ENCODE measurements at regions not wholly inside any gene's neighbourhood (a gene's known extent, or its start where the extent isn't known, plus 50 kb on each side); places are given as distances from the start of the nearest gene placed in this dataset.

GRCh38 chr16:72425571-72426341 is 253.8 kb upstream of the PMFBP1 start:
- DNase-seq (no peak), ATAC-seq (no peak)
- TF ChIP-seq CTCF (IDR thresholded peaks at IDR 0.05) = no peak
- H3K9me3 ChIP-seq = peaks cover 0 to 22% of the 10 kb centered on the region in 2 donors
- no peak overlapping the region for H3K4me3 ChIP-seq
- intact Hi-C loops (cut with DNase I) = no loop called here
- H3K27me3 ChIP-seq = no peaks in the 10 kb centered on the region
- no peaks in the 10 kb centered on the region for H3K4me1 ChIP-seq
- H3K27ac ChIP-seq = no peak overlapping the region
- no peaks in the 10 kb centered on the region for H3K36me3 ChIP-seq

GRCh38 chr16:72424757-72425156 is 252.8 kb upstream of the PMFBP1 start:
- intact Hi-C loops (cut with DNase I) = no loop called here
- no peak for DNase-seq
- no peaks in the 10 kb centered on the region for H3K27me3 ChIP-seq
- no peaks in the 10 kb centered on the region for H3K36me3 ChIP-seq
- TF ChIP-seq CTCF (IDR thresholded peaks at IDR 0.05) = no peak
- no peak for ATAC-seq
- no peak overlapping the region for H3K4me3 ChIP-seq
- H3K27ac ChIP-seq = no peak overlapping the region
- H3K9me3 ChIP-seq = peaks cover 0 to 29% of the 10 kb centered on the region in 2 donors
- H3K4me1 ChIP-seq = no peaks in the 10 kb centered on the region

- Histone ChIP-seq H3K9me3 (peaks cover 0 to 42% of the 10 kb centered on the region in 2 donors), H3K36me3 (no peaks in the 10 kb centered on the region), H3K27ac (no peak overlapping the region), H3K4me3 (no peak overlapping the region), H3K4me1 (no peaks in the 10 kb centered on the region), H3K27me3 (no peaks in the 10 kb centered on the region)
- intact Hi-C loops (cut with DNase I) = no loop called here
- no peak for DNase-seq
- TF ChIP-seq CTCF (IDR thresholded peaks at IDR 0.05) = no peak
- ATAC-seq = no peak
These were observed 250.4 kb upstream of the PMFBP1 start for GRCh38 chr16:72422308-72422897.

- ATAC-seq = no peak
These were observed 247.7 kb upstream of the PMFBP1 start for GRCh38 chr16:72419638-72420037.

More at GRCh38 chr16:72419638-72420037, 247.7 kb upstream of the PMFBP1 start:
- no peak for TF ChIP-seq CTCF (IDR thresholded peaks at IDR 0.05)
- Histone ChIP-seq H3K9me3 (peaks cover 0 to 40% of the 10 kb centered on the region in 2 donors), H3K27ac (no peak overlapping the region), H3K4me1 (no peaks in the 10 kb centered on the region), H3K36me3 (no peaks in the 10 kb centered on the region), H3K4me3 (no peak overlapping the region), H3K27me3 (no peaks in the 10 kb centered on the region)
- intact Hi-C loops (cut with DNase I) = no loop called here
- DNase-seq = no peak
